ENCODE measurements at regions not wholly inside any gene's neighbourhood (a gene's known extent, or its start where the extent isn't known, plus 50 kb on each side); places are given as distances from the start of the nearest gene placed in this dataset.

DNA sequence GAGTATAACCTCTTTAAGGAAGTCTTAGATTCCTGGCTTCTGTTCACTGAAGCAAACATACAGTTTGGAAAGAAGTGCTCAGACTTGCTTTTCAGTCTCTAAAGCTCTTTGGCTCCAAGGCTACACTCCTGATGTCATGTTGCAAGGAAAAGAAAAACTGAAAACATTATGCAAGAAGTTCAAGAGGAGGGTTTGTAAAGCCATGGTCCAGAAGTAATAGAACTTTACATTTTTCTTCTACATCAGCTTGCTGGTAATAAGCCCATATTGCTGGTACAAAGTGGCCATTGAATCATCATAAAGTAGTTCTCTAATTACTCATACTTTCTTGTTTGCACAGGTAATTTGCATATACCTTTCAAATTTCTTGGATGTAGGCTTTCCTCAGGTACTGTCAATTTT, 83.6 kb downstream of the BBS10 start:
- H3K4me2 ChIP-seq, result no peak overlapping the region

DNA sequence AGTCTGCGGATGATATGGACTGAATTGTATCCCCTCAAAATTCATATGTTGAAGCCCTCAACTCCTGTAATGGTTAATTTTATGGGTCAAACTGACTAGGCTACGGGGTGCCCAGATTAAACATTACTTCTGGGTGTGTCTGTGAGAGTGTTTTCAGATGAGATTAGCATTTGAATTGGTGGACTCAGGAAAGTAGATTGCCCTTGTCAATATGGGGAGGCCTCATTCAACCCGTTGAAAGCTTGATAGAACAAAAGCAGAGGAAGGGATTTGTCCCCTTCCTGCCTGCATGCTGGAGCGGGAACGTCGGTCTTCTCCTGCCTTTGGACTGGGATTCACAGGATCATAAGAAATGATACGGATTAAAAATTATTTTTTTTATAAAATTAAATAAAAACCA, 84.5 kb downstream of the BBS10 start:
- Histone ChIP-seq H3K4me3 (no peak overlapping the region), H3K4me2 (no peak overlapping the region), H3K27ac (no peak overlapping the region), H3K9me3 (peaks cover 9% of the 10 kb centered on the region; the same call in 1 of the 3 replicates), H3K4me1 (peaks cover 4% of the 10 kb centered on the region; the same call in 1 of the 3 replicates)
- 74% methylated on average over 7 of the region's 7 CpGs for WGBS (ENCODE audit: missing lambda C conversion rate)
- DNase-seq (ENCODE audit: low read depth in 1 of 2, low spot score in 1 of 2) (no peak), ATAC-seq (no peak), FAIRE-seq (no peak)
- ChIA-PET POLR2A (interaction anchor here (0.8 kb wide), 1 partner anchor 14 kb away, joined by 3 read pairs; no protein-coding TSS in a partner anchor), CTCF (no interaction called here)
- TF ChIP-seq ESRRA (IDR thresholded peaks at IDR 0.05; ENCODE audit: borderline replicate concordance, low read length), result no peak
- no peak for TF ChIP-seq GATA3 (IDR thresholded peaks at IDR 0.05; ENCODE audit: borderline replicate concordance)
- TF ChIP-seq, protein P1, sequence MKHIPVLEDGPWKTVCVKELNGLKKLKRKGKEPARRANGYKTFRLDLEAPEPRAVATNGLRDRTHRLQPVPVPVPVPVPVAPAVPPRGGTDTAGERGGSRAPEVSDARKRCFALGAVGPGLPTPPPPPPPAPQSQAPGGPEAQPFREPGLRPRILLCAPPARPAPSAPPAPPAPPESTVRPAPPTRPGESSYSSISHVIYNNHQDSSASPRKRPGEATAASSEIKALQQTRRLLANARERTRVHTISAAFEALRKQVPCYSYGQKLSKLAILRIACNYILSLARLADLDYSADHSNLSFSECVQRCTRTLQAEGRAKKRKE (CRISPR knock-in tag; IDR thresholded peaks at IDR 0.05; ENCODE audit: low read depth), result no peak
- no peak for TF ChIP-seq JUNB (IDR thresholded peaks at IDR 0.05)
- TF ChIP-seq NFE2L2 (conservative IDR thresholded peaks at IDR 0.05; ENCODE audit: low read length), result no peak
- no peak for TF ChIP-seq TP53 (CRISPR knock-in tag; IDR thresholded peaks at IDR 0.05)
- no peak for TF ChIP-seq ZFP36 (IDR thresholded peaks at IDR 0.05; ENCODE audit: borderline replicate concordance, partially characterized antibody)
- no peak for TF ChIP-seq EHMT2 (IDR thresholded peaks at IDR 0.05; ENCODE audit: low read depth)

More for the DNA sequence above, 83.6 kb downstream of the BBS10 start:
- no peak for FAIRE-seq
- no peak for ATAC-seq
- ChIA-PET CTCF (no interaction called here), POLR2A (interaction anchor here (0.8 kb wide), 1 partner anchor 15 kb away, joined by 3 read pairs; no protein-coding TSS in a partner anchor)
- H3K4me1 ChIP-seq, result peaks cover 4% of the 10 kb centered on the region; the same call in 1 of the 3 replicates
- H3K27ac ChIP-seq, result no peak overlapping the region; a peak in 1 of 6 replicates
- DNase-seq (ENCODE audit: low read depth in 1 of 2, low spot score in 1 of 2), result no peak
- TF ChIP-seq HOXA7 (CRISPR knock-in tag; IDR thresholded peaks at IDR 0.05), result no peak
- TF ChIP-seq TP53 (CRISPR knock-in tag; IDR thresholded peaks at IDR 0.05), result no peak
- no peak for TF ChIP-seq POLR2A (IDR thresholded peaks at IDR 0.05; ENCODE audit: low read length)
- no peak for TF ChIP-seq EP300 (IDR thresholded peaks at IDR 0.05)
- TF ChIP-seq JUNB (IDR thresholded peaks at IDR 0.05), result no peak
- no peak for TF ChIP-seq ZNF302 (CRISPR knock-in tag; IDR thresholded peaks at IDR 0.05)
- TF ChIP-seq HOXB13 (CRISPR knock-in tag; IDR thresholded peaks at IDR 0.05; ENCODE audit: low read depth), result no peak
- peaks cover 9% of the 10 kb centered on the region; the same call in 1 of the 3 replicates for H3K9me3 ChIP-seq
- H3K4me3 ChIP-seq, result no peak overlapping the region

DNA sequence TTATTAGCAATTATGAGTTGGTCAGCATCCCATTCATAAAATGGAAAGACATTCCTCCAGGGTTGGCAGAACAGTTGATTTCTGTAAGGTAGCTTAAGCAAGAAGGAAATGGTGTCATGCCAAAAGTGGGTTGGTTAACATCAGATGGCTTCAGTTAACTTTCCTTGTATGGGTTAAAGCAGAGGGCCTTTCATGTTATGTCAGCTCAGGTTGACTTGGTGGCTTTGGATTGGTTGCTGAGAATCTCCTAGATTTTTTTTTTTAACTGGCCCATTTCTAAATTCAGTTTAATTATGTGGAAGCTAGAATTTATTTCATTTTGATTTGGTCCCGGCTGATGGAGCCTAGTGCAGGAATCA, 87.8 kb downstream of the BBS10 start:
- WGBS (ENCODE audit: missing lambda C conversion rate), result 81% methylated on average over 1 of the region's 1 CpG
- no peak overlapping the region for H3K4me2 ChIP-seq
- ChIA-PET POLR2A (no interaction called here), CTCF (interaction anchor here (0.5 to 0.9 kb wide), 2 partner anchors 72 to 110 kb away, joined by 3 to 4 read pairs; no protein-coding TSS in a partner anchor)
- no peak for FAIRE-seq
- H3K4me3 ChIP-seq, result no peak overlapping the region
- no peak for ATAC-seq
- DNase-seq (ENCODE audit: low read depth in 1 of 2, low spot score in 1 of 2), result no peak
- TF ChIP-seq, protein P2, sequence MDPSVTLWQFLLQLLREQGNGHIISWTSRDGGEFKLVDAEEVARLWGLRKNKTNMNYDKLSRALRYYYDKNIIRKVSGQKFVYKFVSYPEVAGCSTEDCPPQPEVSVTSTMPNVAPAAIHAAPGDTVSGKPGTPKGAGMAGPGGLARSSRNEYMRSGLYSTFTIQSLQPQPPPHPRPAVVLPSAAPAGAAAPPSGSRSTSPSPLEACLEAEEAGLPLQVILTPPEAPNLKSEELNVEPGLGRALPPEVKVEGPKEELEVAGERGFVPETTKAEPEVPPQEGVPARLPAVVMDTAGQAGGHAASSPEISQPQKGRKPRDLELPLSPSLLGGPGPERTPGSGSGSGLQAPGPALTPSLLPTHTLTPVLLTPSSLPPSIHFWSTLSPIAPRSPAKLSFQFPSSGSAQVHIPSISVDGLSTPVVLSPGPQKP (IDR thresholded peaks at IDR 0.05; ENCODE audit: low read depth, low read length), result no peak
- no peak for TF ChIP-seq GATA3 (IDR thresholded peaks at IDR 0.05; ENCODE audit: borderline replicate concordance)
- TF ChIP-seq, protein P3, sequence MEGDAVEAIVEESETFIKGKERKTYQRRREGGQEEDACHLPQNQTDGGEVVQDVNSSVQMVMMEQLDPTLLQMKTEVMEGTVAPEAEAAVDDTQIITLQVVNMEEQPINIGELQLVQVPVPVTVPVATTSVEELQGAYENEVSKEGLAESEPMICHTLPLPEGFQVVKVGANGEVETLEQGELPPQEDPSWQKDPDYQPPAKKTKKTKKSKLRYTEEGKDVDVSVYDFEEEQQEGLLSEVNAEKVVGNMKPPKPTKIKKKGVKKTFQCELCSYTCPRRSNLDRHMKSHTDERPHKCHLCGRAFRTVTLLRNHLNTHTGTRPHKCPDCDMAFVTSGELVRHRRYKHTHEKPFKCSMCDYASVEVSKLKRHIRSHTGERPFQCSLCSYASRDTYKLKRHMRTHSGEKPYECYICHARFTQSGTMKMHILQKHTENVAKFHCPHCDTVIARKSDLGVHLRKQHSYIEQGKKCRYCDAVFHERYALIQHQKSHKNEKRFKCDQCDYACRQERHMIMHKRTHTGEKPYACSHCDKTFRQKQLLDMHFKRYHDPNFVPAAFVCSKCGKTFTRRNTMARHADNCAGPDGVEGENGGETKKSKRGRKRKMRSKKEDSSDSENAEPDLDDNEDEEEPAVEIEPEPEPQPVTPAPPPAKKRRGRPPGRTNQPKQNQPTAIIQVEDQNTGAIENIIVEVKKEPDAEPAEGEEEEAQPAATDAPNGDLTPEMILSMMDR (IDR thresholded peaks at IDR 0.05), result no peak
- no peak for TF ChIP-seq FOSB (CRISPR knock-in tag; IDR thresholded peaks at IDR 0.05)
- no peak for TF ChIP-seq RARB (CRISPR knock-in tag; IDR thresholded peaks at IDR 0.05)
- H3K9me3 ChIP-seq, result peaks cover 9% of the 10 kb centered on the region; the same call in 1 of the 3 replicates
- peak overlapping the region in 1 of 2 experiments; percentile 22; a peak in 1 of 6 replicates for H3K27ac ChIP-seq
- no peaks in the 10 kb centered on the region for H3K4me1 ChIP-seq
